Epithelial cell of esophagus (primary cell): ENCODE measurements at regions not wholly inside any gene's neighbourhood (a gene's known extent, or its start where the extent isn't known, plus 50 kb on each side); places are given as distances from the start of the nearest gene placed in this dataset.
"Not testable (repeated sequence)": the region's sequence is repeated elsewhere in the genome, so short reads cannot be mapped to it uniquely, and the experiment has no call there.

Experiments
- DNase-seq: peaks from one replicate; pipeline ENCODE4 v3.0.0; 2010; ENCODE audit warnings: low read depth
- H3K4me3 ChIP-seq: 2 replicates; pipeline ENCODE4 v1.5.1; 2011; ENCODE audit warnings: mild to moderate bottlenecking, low read length, control low read depth
- TF ChIP-seq, protein P1 (sequence below): IDR thresholded peaks from 2 replicates; pipeline ENCODE4 v1.5.1; 2011; ENCODE audit warnings: low read depth, mild to moderate bottlenecking, low read length, control low read depth, inconsistent platforms; ENCODE audit not compliant: insufficient read depth; ENCODE audit errors: missing control alignments

DNA sequence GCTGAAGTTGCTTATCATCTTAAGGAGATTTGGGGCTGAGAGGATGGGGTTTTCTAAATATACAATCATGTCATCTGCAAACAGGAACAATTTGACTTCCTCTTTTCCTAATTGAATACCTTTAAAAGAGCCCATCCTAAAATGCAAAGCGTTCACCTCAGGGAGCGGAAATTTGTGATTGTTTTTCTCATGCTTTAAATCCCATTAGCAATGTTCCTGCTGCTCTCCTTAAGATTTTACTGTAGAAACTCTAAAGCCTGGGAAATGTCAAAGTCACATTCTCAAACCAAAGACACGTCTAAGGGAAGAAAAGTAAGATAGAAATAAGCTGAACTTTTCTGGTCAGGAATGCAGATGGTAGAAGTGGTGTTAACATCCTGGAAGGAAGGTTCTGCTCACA is 285.8 kb upstream of the MAP2 start:
- TF ChIP-seq, protein P1, sequence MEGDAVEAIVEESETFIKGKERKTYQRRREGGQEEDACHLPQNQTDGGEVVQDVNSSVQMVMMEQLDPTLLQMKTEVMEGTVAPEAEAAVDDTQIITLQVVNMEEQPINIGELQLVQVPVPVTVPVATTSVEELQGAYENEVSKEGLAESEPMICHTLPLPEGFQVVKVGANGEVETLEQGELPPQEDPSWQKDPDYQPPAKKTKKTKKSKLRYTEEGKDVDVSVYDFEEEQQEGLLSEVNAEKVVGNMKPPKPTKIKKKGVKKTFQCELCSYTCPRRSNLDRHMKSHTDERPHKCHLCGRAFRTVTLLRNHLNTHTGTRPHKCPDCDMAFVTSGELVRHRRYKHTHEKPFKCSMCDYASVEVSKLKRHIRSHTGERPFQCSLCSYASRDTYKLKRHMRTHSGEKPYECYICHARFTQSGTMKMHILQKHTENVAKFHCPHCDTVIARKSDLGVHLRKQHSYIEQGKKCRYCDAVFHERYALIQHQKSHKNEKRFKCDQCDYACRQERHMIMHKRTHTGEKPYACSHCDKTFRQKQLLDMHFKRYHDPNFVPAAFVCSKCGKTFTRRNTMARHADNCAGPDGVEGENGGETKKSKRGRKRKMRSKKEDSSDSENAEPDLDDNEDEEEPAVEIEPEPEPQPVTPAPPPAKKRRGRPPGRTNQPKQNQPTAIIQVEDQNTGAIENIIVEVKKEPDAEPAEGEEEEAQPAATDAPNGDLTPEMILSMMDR: no peak
- DNase-seq: no peak
- no peak overlapping the region for H3K4me3 ChIP-seq

DNA sequence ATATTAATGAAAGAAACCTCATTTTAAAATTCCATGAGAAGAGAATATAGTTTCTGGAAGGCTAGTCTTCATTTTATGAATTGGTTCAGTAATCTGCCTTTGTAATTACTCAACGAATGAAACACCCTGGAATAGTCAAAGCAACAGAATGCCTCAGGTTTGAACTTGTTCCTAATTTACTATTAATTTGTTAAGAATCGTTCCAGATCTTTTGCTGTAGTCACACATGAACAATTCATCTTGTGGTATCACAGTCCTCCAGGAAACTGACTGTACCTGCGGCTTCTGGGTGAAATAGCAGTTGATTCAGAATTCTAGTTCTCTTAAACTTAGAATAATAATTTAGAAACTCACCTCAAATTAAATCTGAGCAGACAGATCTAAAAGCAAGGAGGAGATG is 282.7 kb upstream of the MAP2 start:
- DNase-seq: peak; percentile 77
- TF ChIP-seq, protein P1: no peak
- H3K4me3 ChIP-seq: no peak overlapping the region

DNA sequence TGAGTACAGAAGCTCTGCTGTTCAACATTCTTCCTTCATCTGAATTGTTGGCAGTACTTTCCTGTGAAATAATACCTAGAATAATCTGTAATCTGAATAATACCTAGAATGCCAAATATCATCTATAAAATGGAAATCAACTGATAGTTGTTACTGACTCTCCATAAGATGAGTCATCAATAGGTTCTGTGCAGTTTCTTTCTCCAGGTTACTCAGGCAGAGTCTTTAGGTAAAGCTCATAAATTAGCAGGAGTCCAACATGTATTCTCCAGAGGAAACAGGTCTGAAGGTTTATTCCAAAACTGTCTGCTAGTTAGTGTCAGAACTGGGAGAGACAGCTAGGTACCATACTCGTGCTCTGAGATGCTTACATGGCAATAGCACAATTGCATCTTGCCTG is 282.0 kb upstream of the MAP2 start:
- DNase-seq: peak; percentile 24
- no peak overlapping the region for H3K4me3 ChIP-seq
- TF ChIP-seq, protein P1: no peak

DNA sequence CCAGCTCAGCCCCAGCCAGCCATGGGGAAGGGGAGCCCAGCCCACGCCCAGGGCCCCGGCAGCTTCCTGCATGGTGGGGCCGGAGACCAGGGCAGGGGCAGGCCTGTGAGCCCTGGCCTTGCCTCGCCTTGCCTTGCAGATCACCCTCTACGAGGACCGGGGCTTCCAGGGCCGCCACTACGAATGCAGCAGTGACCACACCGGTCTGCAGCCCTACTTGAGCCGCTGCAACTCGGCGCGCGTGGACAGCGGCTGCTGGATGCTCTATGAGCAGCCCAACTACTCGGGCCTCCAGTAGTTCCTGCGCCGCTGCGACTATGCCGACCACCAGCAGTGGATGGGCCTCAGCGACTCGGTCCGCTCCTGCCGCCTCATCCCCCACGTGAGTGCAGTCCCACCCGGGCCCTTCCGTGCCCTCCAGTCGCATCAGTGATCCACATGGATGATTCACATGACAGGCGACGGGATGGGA is 278.6 kb upstream of the MAP2 start:
- not testable (repeated sequence) for DNase-seq, H3K4me3 ChIP-seq

DNA sequence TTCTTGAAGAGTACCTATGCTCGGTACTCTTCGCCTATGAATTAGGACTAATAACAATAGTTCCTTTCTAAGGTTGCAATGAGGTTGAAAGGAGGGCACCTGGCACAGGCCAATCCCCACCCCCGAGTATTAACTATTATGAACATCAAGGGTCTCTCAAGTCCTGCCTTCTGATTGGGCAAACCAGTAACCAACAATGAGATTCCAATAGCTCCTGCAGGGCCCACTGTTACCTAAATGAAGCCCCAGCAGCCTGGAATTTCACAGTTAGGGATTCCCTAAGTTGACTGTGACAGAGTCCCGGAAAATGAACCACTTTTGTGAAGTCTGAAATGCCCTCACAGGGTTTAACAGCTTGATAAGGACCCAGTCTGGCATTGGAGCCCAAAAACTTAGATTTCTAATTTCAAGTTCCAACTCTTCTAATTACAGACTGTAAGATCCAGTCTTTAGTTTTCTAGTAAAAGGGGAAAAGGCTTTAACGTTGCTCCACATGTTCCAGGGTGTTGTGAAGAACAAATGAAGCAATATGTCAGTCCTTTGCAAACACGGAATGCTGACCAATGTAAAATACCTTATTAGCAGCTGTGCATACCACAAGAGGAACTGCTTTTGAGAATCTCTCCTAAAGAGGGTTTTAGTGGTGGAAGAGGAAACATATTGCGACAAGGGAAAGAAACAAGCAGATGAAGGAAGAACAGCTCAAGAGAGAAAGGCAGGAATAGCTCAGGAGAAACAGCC is 277.7 kb upstream of the MAP2 start:
- TF ChIP-seq, protein P1: no peak
- no peak overlapping the region for H3K4me3 ChIP-seq
- DNase-seq: no peak

DNA sequence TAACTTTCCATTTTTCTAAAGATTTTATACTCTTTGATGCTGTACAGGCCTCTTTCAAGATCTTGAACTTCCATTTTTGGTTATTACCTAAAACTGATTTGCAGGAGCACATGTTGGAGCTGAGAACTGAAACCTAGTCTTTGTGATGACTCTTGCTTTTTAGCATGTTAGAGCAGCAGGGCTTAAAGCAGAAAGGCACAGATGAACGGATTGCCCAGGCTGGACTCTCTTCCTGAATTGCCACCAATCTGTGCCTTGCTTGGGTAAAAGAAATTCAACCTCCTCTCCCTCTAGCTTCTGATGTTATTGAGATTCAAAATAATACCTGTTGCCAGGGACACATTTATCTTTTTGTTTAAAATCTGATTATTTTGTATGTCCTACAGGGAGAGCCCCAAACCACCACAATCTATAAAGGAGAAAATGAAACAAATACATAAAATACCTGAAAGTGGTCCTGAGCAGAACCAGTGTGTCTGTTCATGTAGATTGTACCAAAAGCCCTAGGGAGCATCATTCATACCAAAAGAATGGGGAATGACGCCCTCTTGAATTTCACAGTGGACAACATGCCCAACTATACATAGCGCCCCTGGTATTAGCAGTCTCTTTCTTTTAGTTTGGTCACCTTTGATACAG is 277.0 kb upstream of the MAP2 start:
- no peak for DNase-seq
- TF ChIP-seq, protein P1: no peak

DNA sequence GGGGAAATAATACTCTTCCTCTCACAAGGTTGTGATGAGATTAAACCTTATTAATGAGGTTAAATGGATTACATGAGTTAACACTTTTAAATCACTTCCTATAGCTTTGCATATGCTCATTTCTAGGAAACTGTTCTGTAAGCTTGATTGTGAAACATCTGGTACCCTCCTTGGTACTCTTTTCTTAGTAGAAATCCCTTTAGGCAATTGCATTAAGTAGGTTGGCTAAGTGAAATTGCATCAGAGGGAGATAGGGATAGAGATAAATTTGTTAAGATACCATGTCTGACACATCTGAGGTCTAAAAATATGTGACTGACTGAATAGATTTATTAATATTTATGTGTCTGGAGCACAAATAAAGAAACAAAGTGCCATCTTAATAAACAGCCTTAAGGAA is 275.9 kb upstream of the MAP2 start:
- TF ChIP-seq, protein P1: no peak
- peak; percentile 16 for DNase-seq
- no peak overlapping the region for H3K4me3 ChIP-seq

More for the DNA sequence above, 277.0 kb upstream of the MAP2 start:
- no peak overlapping the region for H3K4me3 ChIP-seq
